Heart right ventricle (tissue), 16 donors: ENCODE measurements at regions not wholly inside any gene's neighbourhood (a gene's known extent, or its start where the extent isn't known, plus 50 kb on each side); places are given as distances from the start of the nearest gene placed in this dataset.

Experiments
- ATAC-seq, 8 donors: fragments of 200-7000 bp; cut with Tn5 transposase; one replicate each; pipeline ENCODE4 v1.9.1; 2020; ENCODE audit warnings: mild to moderate bottlenecking in 8 of 8, moderate library complexity in 8 of 8, moderate number of reproducible peaks in 1 of 8
- DNase-seq, 2 donors: peaks; one replicate each; pipeline ENCODE4 v3.0.0-alpha.2; 2020
- H3K27ac ChIP-seq, 10 donors: fragments of 200-600 bp; sonication (generic) in 2 of 10; one replicate each; pipeline versions ENCODE4 v1.5.0 to v1.8.0; 2020 to 2022; ENCODE audit warnings: mild to moderate bottlenecking in 3 of 10
- H3K27me3 ChIP-seq, 7 donors: fragments of 200-600 bp; one replicate each; pipeline ENCODE4 v1.8.0; 2021 to 2022; ENCODE audit warnings: mild to moderate bottlenecking in 2 of 7
- H3K36me3 ChIP-seq, 9 donors: fragments of 200-600 bp; sonication (generic) in 1 of 9; one replicate each; pipeline versions ENCODE4 v1.5.0 to v1.8.0; 2020 to 2022; ENCODE audit warnings: mild to moderate bottlenecking in 2 of 9
- H3K4me1 ChIP-seq, 9 donors: fragments of 200-600 bp; sonication (generic) in 1 of 9; one replicate each; pipeline versions ENCODE4 v1.5.0 to v1.8.0; 2020 to 2022; ENCODE audit warnings: mild to moderate bottlenecking in 4 of 9
- H3K4me3 ChIP-seq, 10 donors: fragments of 200-600 bp; sonication (generic) in 2 of 10; one replicate each; pipeline versions ENCODE4 v1.5.0 to v1.8.0; 2020 to 2022; ENCODE audit warnings: mild to moderate bottlenecking in 7 of 10, moderate library complexity in 2 of 10
- H3K9me3 ChIP-seq, 11 donors: fragments of 200-600 bp in 10 of 11; sonication (generic) in 2 of 11; one replicate each; pipeline versions ENCODE4 v1.5.0 to v1.8.0; 2013 to 2022; ENCODE audit warnings: mild to moderate bottlenecking in 2 of 11, control low read depth in 1 of 11, moderate library complexity in 1 of 11
- WGBS, 2 donors: extraction: QIAGEN DNeasy Blood & Tissue Kit; methylation state at CpG; one replicate each; pipeline ENCODE4 v1.1.7; 2013; ENCODE audit warnings: inconsistent platforms in 1 of 2; 5-methylcytosine and 5-hydroxymethylcytosine counted together
- intact Hi-C, 10 donors: fragments of 100-400 bp; cut with DNase I; formaldehyde crosslinking; loops; one replicate each; pipeline versions ENCODE4 v1.11.1 to v1.14.2; 2022
- TF ChIP-seq, protein P1 (sequence below), 9 donors: fragments of 200-600 bp; sonication (generic) in 2 of 9; IDR thresholded peaks; one replicate each; pipeline versions ENCODE4 v1.5.0 to v1.8.0; 2021 to 2022; ENCODE audit warnings: antibody characterized with exemption in 9 of 9, mild to moderate bottlenecking in 5 of 9, moderate library complexity in 1 of 9
- donor health status: Arrhythmogenic right ventricular cardiomyopathy.
- donor health status: ischemic (EF 13 %, LVEDD 7.1; RV severe dilation, severe dysfunction).
- donor health status: healthy with polysubstance abuse.
- donor health status: DM: no; HTN: yes; CAD: no.
- donor health status: DM: no; HTN: no; CAD: no.
- donor health status: ischemic (EF 25% LVEDD 6.9; RV normal size, moderate dysfunction).
- donor health status: ischemic (EF 25% LVEDD 5.7; RV mildly dilated, moderate dysfunction).
- donor health status: healthy.
- donor health status: DM: yes; HTN: yes; CAD: no.
- donor health status: Ischemic cardiomyopathy.
- donor health status: ischemic (EF 35%, LVEDD 5.7; RV mildly dilated, moderate dysfunction).
- donor health status: nonischemic (EF 11% LVEDD 7.7; RV severe dilation, severe dysfunction).
- donor health status: DM: yes; HTN: yes; CAD: no.
- donor health status: PGD.
- donor health status: ischemic (EF 29% LVEDD 5.4; RV normal size, mild dysfunction).
- donor health status: nonischemic (EF 23%, LVEDD 6.1; RV moderate dilation, normal function).

DNA sequence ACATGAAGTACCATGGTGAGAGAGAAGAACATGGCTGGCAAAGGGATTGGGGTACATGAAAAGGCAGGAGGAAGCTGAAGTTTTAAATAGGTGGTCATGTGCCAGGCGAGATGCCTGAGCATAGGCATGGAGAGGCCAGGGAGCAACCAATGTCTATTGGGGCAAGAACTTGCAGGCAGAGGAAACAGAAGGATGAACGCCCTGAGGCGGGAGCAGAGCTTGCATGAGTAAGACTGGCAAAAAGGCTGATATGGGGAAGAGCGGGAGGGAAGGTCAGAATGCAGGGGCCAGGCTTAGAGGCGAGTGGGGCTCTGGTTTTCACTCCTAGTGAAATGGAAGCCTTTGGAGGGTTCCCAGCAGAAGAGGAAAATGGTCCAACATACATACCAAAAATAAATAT, 52.5 kb upstream of the VSTM5 start:
- TF ChIP-seq, protein P1, sequence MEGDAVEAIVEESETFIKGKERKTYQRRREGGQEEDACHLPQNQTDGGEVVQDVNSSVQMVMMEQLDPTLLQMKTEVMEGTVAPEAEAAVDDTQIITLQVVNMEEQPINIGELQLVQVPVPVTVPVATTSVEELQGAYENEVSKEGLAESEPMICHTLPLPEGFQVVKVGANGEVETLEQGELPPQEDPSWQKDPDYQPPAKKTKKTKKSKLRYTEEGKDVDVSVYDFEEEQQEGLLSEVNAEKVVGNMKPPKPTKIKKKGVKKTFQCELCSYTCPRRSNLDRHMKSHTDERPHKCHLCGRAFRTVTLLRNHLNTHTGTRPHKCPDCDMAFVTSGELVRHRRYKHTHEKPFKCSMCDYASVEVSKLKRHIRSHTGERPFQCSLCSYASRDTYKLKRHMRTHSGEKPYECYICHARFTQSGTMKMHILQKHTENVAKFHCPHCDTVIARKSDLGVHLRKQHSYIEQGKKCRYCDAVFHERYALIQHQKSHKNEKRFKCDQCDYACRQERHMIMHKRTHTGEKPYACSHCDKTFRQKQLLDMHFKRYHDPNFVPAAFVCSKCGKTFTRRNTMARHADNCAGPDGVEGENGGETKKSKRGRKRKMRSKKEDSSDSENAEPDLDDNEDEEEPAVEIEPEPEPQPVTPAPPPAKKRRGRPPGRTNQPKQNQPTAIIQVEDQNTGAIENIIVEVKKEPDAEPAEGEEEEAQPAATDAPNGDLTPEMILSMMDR (IDR thresholded peaks at IDR 0.05), result no peak
- Histone ChIP-seq H3K4me3 (no peak overlapping the region), H3K9me3 (peaks cover 0 to 3% (median 0%) of the 10 kb centered on the region in 11 donors), H3K36me3 (no peaks in the 10 kb centered on the region), H3K27me3 (no peaks in the 10 kb centered on the region), H3K27ac (no peak overlapping the region), H3K4me1 (no peaks in the 10 kb centered on the region)
- WGBS, 2 donors, result 63 to 64% methylated on average over 5 of the region's 5 CpGs
- intact Hi-C loops, result no loop called here
- DNase-seq, result no peak
- no peak for ATAC-seq

DNA sequence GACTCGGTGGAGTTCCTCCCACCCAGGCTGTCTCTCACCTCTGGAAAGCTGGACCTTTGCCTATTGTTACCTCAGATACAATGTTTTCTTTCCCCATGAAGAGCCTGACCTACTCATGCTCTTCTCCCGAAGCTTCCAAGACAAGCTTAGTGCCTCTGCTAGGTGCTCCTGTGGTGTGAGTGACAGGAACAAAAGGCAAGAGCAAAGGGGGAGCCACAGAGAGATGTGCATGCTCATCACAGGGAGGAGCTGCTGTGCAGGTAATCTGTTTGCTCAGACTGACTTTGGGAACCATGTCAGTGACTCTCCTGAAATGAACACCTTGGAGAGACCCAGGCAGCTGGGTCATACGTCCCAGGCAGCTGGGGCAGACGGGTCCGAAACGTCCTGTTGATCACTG, 53.6 kb upstream of the VSTM5 start:
- no peak for ATAC-seq
- no peak for DNase-seq
- no peaks in the 10 kb centered on the region for H3K4me1 ChIP-seq
- no peaks in the 10 kb centered on the region for H3K27me3 ChIP-seq
- 56% methylated on average over 6 of the region's 6 CpGs for WGBS, 2 donors
- H3K27ac ChIP-seq, result no peak overlapping the region
- H3K36me3 ChIP-seq, result no peaks in the 10 kb centered on the region
- intact Hi-C loops, result no loop called here
- no peak overlapping the region for H3K4me3 ChIP-seq
- peaks cover 0 to 3% (median 0%) of the 10 kb centered on the region in 11 donors for H3K9me3 ChIP-seq
- TF ChIP-seq, protein P1 (IDR thresholded peaks at IDR 0.05), result no peak

DNA sequence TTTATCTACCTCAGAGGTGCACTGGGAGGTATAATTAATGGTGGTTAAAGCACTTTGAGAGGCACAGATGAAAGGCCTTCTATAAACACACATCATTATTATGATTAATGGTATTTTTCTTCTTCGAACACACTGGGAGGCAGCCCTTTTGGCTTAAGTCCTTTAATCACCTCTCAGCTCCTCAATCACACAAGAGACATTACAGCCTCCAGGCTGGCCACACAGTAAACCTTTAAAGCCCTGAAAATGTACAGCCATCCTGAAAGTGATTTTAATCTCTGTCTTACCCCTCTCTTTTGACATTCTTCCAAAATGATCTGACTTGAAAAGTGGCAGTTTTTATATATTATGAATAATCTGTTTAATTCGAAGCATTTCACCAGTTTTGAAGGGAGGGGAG, 54.3 kb upstream of the VSTM5 start:
- no peak for ATAC-seq
- intact Hi-C loops, result no loop called here
- H3K4me1 ChIP-seq, result no peaks in the 10 kb centered on the region
- H3K36me3 ChIP-seq, result no peaks in the 10 kb centered on the region
- WGBS, 2 donors, result 47 to 56% methylated on average over 2 of the region's 2 CpGs
- no peak for DNase-seq
- no peaks in the 10 kb centered on the region for H3K27me3 ChIP-seq
- TF ChIP-seq, protein P1 (IDR thresholded peaks at IDR 0.05), result no peak
- H3K4me3 ChIP-seq, result no peak overlapping the region
- no peak overlapping the region for H3K27ac ChIP-seq
- peaks cover 0 to 3% (median 0%) of the 10 kb centered on the region in 11 donors for H3K9me3 ChIP-seq

DNA sequence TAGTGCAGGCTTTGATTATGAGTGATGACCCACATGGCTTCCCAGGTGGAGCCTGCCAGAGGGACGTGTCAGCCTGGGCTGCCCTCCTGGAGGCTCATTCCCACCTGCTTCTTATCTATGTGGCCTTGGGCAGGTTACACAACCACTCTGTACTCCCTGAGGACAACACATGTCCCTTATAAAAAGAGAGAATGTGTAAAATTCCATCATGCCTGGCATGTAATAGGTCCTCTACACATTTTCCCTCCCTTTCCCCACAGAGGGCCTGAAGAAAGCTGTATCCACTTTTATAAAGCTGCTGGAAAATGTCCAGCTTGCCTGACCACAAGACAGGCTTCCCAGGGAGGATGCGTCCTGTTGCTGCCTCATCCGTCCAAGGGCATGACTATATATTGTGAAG, 55.0 kb upstream of the VSTM5 start:
- WGBS, 2 donors, result 58 to 61% methylated on average over 3 of the region's 3 CpGs
- no peak overlapping the region for H3K27ac ChIP-seq
- ATAC-seq, result no peak
- intact Hi-C loops, result no loop called here
- H3K4me1 ChIP-seq, result no peaks in the 10 kb centered on the region
- TF ChIP-seq, protein P1 (IDR thresholded peaks at IDR 0.05), result no peak
- no peak for DNase-seq
- no peak overlapping the region for H3K4me3 ChIP-seq
- no peaks in the 10 kb centered on the region for H3K36me3 ChIP-seq
- H3K27me3 ChIP-seq, result no peaks in the 10 kb centered on the region
- H3K9me3 ChIP-seq, result no peaks in the 10 kb centered on the region

DNA sequence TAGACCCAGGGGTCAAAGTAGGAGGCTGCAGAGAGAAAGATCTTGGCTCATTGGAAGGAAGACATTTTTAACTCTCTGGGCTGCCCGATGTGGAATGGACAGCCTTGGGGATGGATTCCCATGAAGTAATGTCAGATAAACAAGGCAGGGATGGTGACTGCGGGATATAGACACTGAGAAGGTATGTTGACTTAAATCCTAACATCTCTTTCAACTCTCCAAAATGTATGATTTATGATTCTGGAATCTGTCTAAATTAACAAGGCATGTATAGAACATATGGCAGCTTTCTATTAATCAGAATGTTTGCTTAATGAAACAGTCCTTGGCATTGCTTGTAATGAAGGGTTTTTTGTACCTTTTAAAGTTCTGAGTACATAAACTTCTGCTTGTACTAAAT, 56.1 kb upstream of the VSTM5 start:
- H3K36me3 ChIP-seq, result no peaks in the 10 kb centered on the region
- H3K27me3 ChIP-seq, result no peaks in the 10 kb centered on the region
- no peak overlapping the region for H3K4me3 ChIP-seq
- no peaks in the 10 kb centered on the region for H3K9me3 ChIP-seq
- H3K27ac ChIP-seq, result no peak overlapping the region
- H3K4me1 ChIP-seq, result no peaks in the 10 kb centered on the region
- WGBS, 2 donors, result 58 to 61% methylated on average over 2 of the region's 2 CpGs
- TF ChIP-seq, protein P1 (IDR thresholded peaks at IDR 0.05), result no peak
- ATAC-seq (no peak), DNase-seq (no peak)
- intact Hi-C loops, result no loop called here
